ENCODE measurements at regions not wholly inside any gene's neighbourhood (a gene's known extent, or its start where the extent isn't known, plus 50 kb on each side); places are given as distances from the start of the nearest gene placed in this dataset.

DNA sequence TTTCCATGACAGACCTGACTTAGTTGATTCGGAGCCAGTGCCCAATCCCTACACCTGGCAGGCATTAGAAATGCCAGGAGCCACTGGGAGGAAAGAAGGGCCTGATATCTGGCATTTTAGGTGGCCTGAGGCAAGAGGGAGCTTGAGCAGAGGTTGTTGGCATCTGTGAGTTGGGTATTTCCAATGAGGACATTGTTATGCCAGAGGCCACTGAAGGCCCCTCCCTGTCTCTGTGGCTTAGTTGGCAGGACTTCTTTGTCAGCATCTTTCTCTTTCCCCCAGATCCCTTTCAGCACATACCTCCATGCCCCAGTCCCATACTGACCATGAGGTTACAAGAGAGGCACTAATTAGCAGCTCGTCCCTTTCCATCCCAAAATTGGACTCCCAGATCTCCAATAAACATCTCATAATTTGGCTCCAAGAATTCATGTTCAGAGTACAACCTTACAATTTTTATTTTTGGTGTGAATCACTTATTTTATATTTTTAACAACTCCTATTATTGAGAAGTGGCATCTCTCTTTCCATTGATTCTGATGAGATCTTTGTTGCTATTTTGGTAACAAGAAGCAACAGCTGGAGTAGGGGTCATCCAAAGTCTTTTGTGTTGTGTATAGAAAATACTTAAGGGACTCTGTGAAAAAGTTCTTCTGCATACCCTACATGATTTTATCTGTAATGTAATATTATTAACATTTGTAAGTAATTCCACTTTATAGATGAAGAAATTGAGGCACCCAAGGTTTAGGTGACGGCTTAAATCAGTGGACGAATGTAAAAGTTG, 68.6 kb upstream of the MAP3K1 start:
- DNase-seq = no peak
- ChIA-PET CTCF (interaction anchor here (1.1 to 1.2 kb wide), 2 partner anchors 14 to 28 kb away, joined by 3 read pairs; no protein-coding TSS in a partner anchor), POLR2A (no interaction called here)
- Histone ChIP-seq H3K9me2 (no peaks in the 10 kb centered on the region), H4K20me1 (ENCODE audit: insufficient read depth) (no peaks in the 10 kb centered on the region), H3K79me2 (ENCODE audit: insufficient read depth) (no peaks in the 10 kb centered on the region), H3K27ac (ENCODE audit: low read depth in 2 of 2, low read length in 1 of 2) (no peak overlapping the region), H3K9me3 (no peaks in the 10 kb centered on the region), H3F3A (replicated peaks; ENCODE audit: insufficient read depth) (no peaks in the 10 kb centered on the region), H3K4me2 (no peak overlapping the region), H3K4me1 (ENCODE audit: control insufficient read depth in 1 of 2, insufficient read depth in 2 of 2, low read depth in 1 of 2, low read length in 1 of 2) (no peaks in the 10 kb centered on the region), H2AFZ (ENCODE audit: low read depth) (no peak overlapping the region), H3K4me3 (ENCODE audit: low read depth in 2 of 2, low read length in 1 of 2) (no peak overlapping the region), H3K9ac (no peak overlapping the region), H3K36me3 (replicated peaks in 1 of 2; ENCODE audit: control insufficient read depth in 1 of 2, insufficient read depth in 2 of 2, low read length in 1 of 2) (no peaks in the 10 kb centered on the region), H3K27me3 (ENCODE audit: insufficient read depth) (no peaks in the 10 kb centered on the region)
- 49% methylated on average over 4 of the region's 4 CpGs for WGBS (ENCODE audit: low lambda C conversion rate)
- TF ChIP-seq, protein P1, sequence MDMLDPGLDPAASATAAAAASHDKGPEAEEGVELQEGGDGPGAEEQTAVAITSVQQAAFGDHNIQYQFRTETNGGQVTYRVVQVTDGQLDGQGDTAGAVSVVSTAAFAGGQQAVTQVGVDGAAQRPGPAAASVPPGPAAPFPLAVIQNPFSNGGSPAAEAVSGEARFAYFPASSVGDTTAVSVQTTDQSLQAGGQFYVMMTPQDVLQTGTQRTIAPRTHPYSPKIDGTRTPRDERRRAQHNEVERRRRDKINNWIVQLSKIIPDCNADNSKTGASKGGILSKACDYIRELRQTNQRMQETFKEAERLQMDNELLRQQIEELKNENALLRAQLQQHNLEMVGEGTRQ (IDR thresholded peaks at IDR 0.05; ENCODE audit: borderline replicate concordance, low read depth, low read length) = no peak
- TF ChIP-seq POLR2AphosphoS5 (IDR thresholded peaks at IDR 0.05; ENCODE audit: low read depth, low read length) (no peak), RFX5 (IDR thresholded peaks at IDR 0.05; ENCODE audit: low read length) (no peak), TEAD4 (IDR thresholded peaks at IDR 0.05; ENCODE audit: borderline replicate concordance, insufficient read depth) (no peak), RXRA (IDR thresholded peaks at IDR 0.05; ENCODE audit: borderline replicate concordance, low read depth) (no peak), FOXJ3 (CRISPR knock-in tag; IDR thresholded peaks at IDR 0.05) (no peak), CHD2 (IDR thresholded peaks at IDR 0.05; ENCODE audit: low read length, partially characterized antibody) (no peak), FOXM1 (IDR thresholded peaks at IDR 0.05; ENCODE audit: low read depth) (no peak), YY1 (IDR thresholded peaks at IDR 0.05; ENCODE audit: low read depth) (no peak), USF1 (IDR thresholded peaks at IDR 0.05; ENCODE audit: borderline replicate concordance, low read depth) (no peak), ZBTB33 (IDR thresholded peaks at IDR 0.05; ENCODE audit: borderline replicate concordance, low read depth) (no peak), RAD21 (IDR thresholded peaks at IDR 0.05; ENCODE audit: low read length) (no peak), MEF2A (IDR thresholded peaks at IDR 0.05; ENCODE audit: borderline replicate concordance, low read depth) (no peak)
- TF ChIP-seq, protein P2, sequence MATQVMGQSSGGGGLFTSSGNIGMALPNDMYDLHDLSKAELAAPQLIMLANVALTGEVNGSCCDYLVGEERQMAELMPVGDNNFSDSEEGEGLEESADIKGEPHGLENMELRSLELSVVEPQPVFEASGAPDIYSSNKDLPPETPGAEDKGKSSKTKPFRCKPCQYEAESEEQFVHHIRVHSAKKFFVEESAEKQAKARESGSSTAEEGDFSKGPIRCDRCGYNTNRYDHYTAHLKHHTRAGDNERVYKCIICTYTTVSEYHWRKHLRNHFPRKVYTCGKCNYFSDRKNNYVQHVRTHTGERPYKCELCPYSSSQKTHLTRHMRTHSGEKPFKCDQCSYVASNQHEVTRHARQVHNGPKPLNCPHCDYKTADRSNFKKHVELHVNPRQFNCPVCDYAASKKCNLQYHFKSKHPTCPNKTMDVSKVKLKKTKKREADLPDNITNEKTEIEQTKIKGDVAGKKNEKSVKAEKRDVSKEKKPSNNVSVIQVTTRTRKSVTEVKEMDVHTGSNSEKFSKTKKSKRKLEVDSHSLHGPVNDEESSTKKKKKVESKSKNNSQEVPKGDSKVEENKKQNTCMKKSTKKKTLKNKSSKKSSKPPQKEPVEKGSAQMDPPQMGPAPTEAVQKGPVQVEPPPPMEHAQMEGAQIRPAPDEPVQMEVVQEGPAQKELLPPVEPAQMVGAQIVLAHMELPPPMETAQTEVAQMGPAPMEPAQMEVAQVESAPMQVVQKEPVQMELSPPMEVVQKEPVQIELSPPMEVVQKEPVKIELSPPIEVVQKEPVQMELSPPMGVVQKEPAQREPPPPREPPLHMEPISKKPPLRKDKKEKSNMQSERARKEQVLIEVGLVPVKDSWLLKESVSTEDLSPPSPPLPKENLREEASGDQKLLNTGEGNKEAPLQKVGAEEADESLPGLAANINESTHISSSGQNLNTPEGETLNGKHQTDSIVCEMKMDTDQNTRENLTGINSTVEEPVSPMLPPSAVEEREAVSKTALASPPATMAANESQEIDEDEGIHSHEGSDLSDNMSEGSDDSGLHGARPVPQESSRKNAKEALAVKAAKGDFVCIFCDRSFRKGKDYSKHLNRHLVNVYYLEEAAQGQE (IDR thresholded peaks at IDR 0.05; ENCODE audit: low read depth, low read length) = no peak
- TF ChIP-seq, protein P3, sequence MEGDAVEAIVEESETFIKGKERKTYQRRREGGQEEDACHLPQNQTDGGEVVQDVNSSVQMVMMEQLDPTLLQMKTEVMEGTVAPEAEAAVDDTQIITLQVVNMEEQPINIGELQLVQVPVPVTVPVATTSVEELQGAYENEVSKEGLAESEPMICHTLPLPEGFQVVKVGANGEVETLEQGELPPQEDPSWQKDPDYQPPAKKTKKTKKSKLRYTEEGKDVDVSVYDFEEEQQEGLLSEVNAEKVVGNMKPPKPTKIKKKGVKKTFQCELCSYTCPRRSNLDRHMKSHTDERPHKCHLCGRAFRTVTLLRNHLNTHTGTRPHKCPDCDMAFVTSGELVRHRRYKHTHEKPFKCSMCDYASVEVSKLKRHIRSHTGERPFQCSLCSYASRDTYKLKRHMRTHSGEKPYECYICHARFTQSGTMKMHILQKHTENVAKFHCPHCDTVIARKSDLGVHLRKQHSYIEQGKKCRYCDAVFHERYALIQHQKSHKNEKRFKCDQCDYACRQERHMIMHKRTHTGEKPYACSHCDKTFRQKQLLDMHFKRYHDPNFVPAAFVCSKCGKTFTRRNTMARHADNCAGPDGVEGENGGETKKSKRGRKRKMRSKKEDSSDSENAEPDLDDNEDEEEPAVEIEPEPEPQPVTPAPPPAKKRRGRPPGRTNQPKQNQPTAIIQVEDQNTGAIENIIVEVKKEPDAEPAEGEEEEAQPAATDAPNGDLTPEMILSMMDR (IDR thresholded peaks at IDR 0.05) = no peak
